ENCODE measurements at regions not wholly inside any gene's neighbourhood (a gene's known extent, or its start where the extent isn't known, plus 50 kb on each side); places are given as distances from the start of the nearest gene placed in this dataset.

DNA sequence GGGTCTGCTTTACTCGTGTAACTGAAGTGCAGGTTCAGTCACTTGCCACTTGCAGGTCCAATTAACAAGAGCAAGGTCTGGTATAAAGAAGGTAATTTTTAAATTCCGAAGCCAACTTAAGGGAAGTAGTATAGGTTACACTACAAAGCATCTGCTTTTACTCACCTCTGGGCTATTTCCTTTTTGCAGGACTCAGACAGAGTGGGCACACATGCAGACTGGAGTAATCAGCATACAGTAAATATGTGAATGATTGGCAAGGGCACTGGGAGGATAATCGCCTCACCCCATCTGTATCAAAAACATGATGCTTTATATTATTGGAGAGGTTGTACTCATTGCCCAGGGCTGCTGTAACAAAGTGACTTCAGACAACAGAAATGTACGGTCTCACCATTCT lies 160.1 kb upstream of the CDH5 start:
- peaks cover 25% of the 10 kb centered on the region for H3K4me1 Mint-ChIP-seq (ENCODE audit: low read depth)
- no peaks in the 10 kb centered on the region for H3K36me3 Mint-ChIP-seq (ENCODE audit: low read depth)
- no peaks in the 10 kb centered on the region for H3K27me3 Mint-ChIP-seq (ENCODE audit: low read depth)
- TF ChIP-seq, protein P1, sequence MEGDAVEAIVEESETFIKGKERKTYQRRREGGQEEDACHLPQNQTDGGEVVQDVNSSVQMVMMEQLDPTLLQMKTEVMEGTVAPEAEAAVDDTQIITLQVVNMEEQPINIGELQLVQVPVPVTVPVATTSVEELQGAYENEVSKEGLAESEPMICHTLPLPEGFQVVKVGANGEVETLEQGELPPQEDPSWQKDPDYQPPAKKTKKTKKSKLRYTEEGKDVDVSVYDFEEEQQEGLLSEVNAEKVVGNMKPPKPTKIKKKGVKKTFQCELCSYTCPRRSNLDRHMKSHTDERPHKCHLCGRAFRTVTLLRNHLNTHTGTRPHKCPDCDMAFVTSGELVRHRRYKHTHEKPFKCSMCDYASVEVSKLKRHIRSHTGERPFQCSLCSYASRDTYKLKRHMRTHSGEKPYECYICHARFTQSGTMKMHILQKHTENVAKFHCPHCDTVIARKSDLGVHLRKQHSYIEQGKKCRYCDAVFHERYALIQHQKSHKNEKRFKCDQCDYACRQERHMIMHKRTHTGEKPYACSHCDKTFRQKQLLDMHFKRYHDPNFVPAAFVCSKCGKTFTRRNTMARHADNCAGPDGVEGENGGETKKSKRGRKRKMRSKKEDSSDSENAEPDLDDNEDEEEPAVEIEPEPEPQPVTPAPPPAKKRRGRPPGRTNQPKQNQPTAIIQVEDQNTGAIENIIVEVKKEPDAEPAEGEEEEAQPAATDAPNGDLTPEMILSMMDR (IDR thresholded peaks at IDR 0.05), result no peak
- H3K9me3 Mint-ChIP-seq (ENCODE audit: low read depth), result peaks cover 7% of the 10 kb centered on the region
- no peak overlapping the region for H3K27ac Mint-ChIP-seq (ENCODE audit: unreplicated experiment)
- DNase-seq (ENCODE audit: low spot score), result no peak
- no peak overlapping the region for H3K4me3 Mint-ChIP-seq (ENCODE audit: unreplicated experiment)

DNA sequence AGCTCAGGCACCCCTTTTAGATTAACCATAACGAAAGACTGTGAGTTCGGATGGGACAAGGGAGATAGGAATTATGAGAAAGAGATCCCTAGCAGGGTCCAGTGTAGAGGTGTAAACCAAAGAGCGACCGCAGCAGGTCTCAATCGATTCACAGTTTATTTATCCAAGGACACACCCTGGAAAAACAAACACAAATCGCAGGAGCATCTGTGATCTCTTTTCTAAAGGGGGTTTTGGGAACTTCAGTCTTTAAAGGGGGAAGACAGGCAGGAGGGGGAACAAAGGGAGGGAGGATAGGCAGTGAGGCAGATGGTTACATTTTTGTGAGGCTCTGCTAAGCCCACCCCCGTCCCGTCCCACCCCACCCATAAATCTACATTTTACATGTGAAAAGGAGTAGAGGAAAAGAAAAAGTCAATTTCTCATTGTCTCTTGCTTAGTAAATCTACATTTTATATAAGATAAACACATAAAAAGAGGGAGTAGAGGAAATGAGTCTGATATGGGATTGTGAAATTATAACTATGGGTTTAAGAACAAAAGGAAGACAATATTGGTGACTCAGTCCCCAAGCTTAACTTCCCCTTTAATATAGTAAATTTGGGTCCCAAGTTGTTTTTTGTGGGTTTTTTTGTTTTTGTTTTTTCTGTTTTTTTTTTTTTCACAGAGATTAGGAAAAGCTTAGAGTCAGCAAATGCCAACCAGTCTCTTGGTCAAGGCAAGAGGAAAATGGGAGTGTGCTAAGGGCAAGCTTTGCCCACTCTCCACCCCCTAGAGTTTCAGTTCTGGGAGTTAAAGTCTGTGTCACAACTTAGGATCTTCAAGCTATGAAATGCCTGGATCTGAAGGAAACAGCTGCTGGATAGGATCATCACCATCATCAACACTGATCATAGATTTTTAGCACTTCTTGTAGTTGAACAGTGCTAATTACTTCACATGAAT lies 160.9 kb upstream of the CDH5 start:
- Mint-ChIP-seq H3K4me1 (ENCODE audit: low read depth) (peaks cover 25% of the 10 kb centered on the region), H3K4me3 (ENCODE audit: unreplicated experiment) (no peak overlapping the region), H3K27ac (ENCODE audit: unreplicated experiment) (no peak overlapping the region), H3K9me3 (ENCODE audit: low read depth) (peaks cover 7% of the 10 kb centered on the region), H3K36me3 (ENCODE audit: low read depth) (no peaks in the 10 kb centered on the region), H3K27me3 (ENCODE audit: low read depth) (no peaks in the 10 kb centered on the region)
- no peak for DNase-seq (ENCODE audit: low spot score)
- TF ChIP-seq, protein P1 (IDR thresholded peaks at IDR 0.05), result no peak

DNA sequence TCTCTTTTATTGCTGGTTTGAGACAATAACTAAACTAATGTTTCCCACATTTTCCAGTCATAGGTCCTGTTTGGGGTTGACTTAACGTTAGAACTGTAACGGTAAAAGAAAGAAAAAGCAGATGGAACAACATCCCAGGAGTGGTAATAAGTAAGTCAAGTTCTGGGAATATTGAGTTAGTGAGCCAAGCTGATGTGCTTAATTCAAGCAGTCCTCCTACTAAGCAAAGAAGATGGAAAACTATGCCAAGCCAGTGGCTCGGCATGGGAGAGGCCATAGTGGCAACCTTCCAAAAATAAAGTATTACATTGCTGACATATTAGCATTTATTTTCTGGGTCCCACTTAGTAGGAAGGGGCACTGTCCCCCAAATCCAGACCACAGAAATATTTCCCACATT lies 161.7 kb upstream of the CDH5 start:
- H3K4me3 Mint-ChIP-seq (ENCODE audit: unreplicated experiment), result no peak overlapping the region
- peaks cover 7% of the 10 kb centered on the region for H3K9me3 Mint-ChIP-seq (ENCODE audit: low read depth)
- peaks cover 25% of the 10 kb centered on the region for H3K4me1 Mint-ChIP-seq (ENCODE audit: low read depth)
- TF ChIP-seq, protein P1 (IDR thresholded peaks at IDR 0.05), result no peak
- no peaks in the 10 kb centered on the region for H3K27me3 Mint-ChIP-seq (ENCODE audit: low read depth)
- DNase-seq (ENCODE audit: low spot score), result no peak
- H3K36me3 Mint-ChIP-seq (ENCODE audit: low read depth), result no peaks in the 10 kb centered on the region
- H3K27ac Mint-ChIP-seq (ENCODE audit: unreplicated experiment), result peak overlapping the region; percentile 10

DNA sequence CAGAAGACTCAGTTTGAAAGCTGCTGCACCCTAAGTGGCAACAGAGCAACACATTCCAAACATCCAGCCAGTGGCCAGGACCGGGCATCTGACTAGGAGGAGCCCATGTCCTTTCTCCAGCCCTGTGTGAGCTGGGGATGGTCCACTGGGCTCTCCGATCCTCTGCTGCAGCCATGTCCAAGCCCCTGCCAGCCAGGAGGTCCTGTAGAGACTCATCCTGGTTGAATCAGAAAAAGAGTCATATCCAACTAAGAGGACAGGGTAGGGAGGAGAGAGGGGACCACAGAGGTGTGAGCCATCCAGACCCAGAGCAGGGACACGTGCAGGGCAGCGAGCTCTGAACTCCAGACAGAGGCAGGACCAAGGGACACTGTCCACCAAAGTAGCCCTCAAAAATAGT lies 163.0 kb upstream of the CDH5 start:
- no peak for DNase-seq (ENCODE audit: low spot score)
- peaks cover 25% of the 10 kb centered on the region for H3K4me1 Mint-ChIP-seq (ENCODE audit: low read depth)
- peaks cover 7% of the 10 kb centered on the region for H3K9me3 Mint-ChIP-seq (ENCODE audit: low read depth)

DNA sequence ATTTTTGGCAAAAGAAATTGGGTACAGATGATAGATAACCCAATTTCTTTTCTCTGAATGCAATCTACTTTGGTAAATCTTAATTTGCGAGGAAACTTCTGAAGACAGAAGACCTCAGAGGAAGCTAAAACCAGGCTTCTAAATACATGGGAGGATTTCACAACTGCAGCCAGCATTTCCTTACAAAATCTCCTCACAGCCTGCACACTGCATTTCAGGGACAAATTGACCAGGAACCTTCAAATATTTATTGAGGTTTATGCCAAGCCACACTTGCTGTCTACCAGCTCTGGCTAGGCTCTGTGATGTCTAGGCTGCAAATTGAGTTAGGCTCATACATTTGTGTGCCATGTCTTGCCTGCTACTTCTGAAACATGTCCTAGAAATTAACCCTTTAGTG lies 167.3 kb upstream of the CDH5 start:
- no peak overlapping the region for H3K27ac Mint-ChIP-seq (ENCODE audit: unreplicated experiment)
- no peak overlapping the region for H3K4me3 Mint-ChIP-seq (ENCODE audit: unreplicated experiment)
- no peaks in the 10 kb centered on the region for H3K9me3 Mint-ChIP-seq (ENCODE audit: low read depth)
- no peak for DNase-seq (ENCODE audit: low spot score)
- peaks cover 2% of the 10 kb centered on the region for H3K36me3 Mint-ChIP-seq (ENCODE audit: low read depth)
- H3K27me3 Mint-ChIP-seq (ENCODE audit: low read depth), result no peaks in the 10 kb centered on the region
- TF ChIP-seq, protein P1 (IDR thresholded peaks at IDR 0.05), result no peak
- peaks cover 5% of the 10 kb centered on the region for H3K4me1 Mint-ChIP-seq (ENCODE audit: low read depth)

More for the DNA sequence above, 163.0 kb upstream of the CDH5 start:
- no peaks in the 10 kb centered on the region for H3K36me3 Mint-ChIP-seq (ENCODE audit: low read depth)
- H3K4me3 Mint-ChIP-seq (ENCODE audit: unreplicated experiment), result no peak overlapping the region
- H3K27me3 Mint-ChIP-seq (ENCODE audit: low read depth), result no peaks in the 10 kb centered on the region
- no peak overlapping the region for H3K27ac Mint-ChIP-seq (ENCODE audit: unreplicated experiment)
- TF ChIP-seq, protein P1 (IDR thresholded peaks at IDR 0.05), result no peak
